ENCODE measurements at regions not wholly inside any gene's neighbourhood (a gene's known extent, or its start where the extent isn't known, plus 50 kb on each side); places are given as distances from the start of the nearest gene placed in this dataset.

GRCh38 chr5:77871016-77871415 is 94.9 kb upstream of the TBCA start:
- ATAC-seq (no peak), DNase-seq (ENCODE audit: extremely low read depth in 1 of 4, low spot score in 3 of 4) (no peak), FAIRE-seq (no peak)
- Histone ChIP-seq H2AFZ (ENCODE audit: low read depth, low read length) (no peak overlapping the region), H3K36me3 (ENCODE audit: control insufficient read depth, insufficient read depth, low read length) (no peaks in the 10 kb centered on the region), H3K4me2 (ENCODE audit: insufficient read depth, low read length) (no peak overlapping the region), H3K27me3 (ENCODE audit: control insufficient read depth in 2 of 2, insufficient read depth in 2 of 2, low read length in 2 of 2) (peaks cover 15 to 36% of the 10 kb centered on the region in 2 experiments), H3K27ac (ENCODE audit: extremely low read depth, low read depth, low read length) (no peak overlapping the region), H3K9ac (ENCODE audit: insufficient read depth in 1 of 2, low read depth in 2 of 2, low read length in 2 of 2) (no peak overlapping the region), H3K9me1 (ENCODE audit: control insufficient read depth, insufficient read depth, low read length) (no peaks in the 10 kb centered on the region), H3K79me2 (ENCODE audit: control insufficient read depth, insufficient read depth, low read length) (no peaks in the 10 kb centered on the region), H3K9me3 (replicated peaks; ENCODE audit: control insufficient read depth, insufficient read depth, low read depth, low read length) (no peaks in the 10 kb centered on the region), H4K20me1 (replicated peaks; ENCODE audit: control insufficient read depth, insufficient read depth, low read length) (no peaks in the 10 kb centered on the region), H3K4me1 (replicated peaks in 1 of 2; ENCODE audit: control insufficient read depth in 2 of 2, insufficient read depth in 2 of 2, low read length in 2 of 2) (peaks cover 0 to 3% of the 10 kb centered on the region in 2 experiments; a peak in 1 of 5 replicates), H3K4me3 (no peak overlapping the region)
- in situ Hi-C loops (cut with MboI) (no loop called here), intact Hi-C loops (cut with micrococcal nuclease) (loop anchor here (10.0 kb wide), 1 partner anchor 394 kb away; no protein-coding TSS in a partner anchor)
- 41% methylated on average over 6 of the region's 6 CpGs for WGBS (ENCODE audit: insufficient coverage, low coverage, missing lambda C conversion rate)
- ChIA-PET POLR2A (interaction anchor here (1.0 to 1.3 kb wide), 2 partner anchors 9 to 12 kb away, joined by 3 to 4 read pairs; no protein-coding TSS in a partner anchor), CTCF (ENCODE audit: low intra/inter-chr PET ratio) (no interaction called here)
- no TSS peak for BruUV-seq (replicated peaks)
- TF ChIP-seq PBX2 (CRISPR knock-in tag; IDR thresholded peaks at IDR 0.05; ENCODE audit: low read depth) (no peak), PBX2 (tag; conservative IDR thresholded peaks at IDR 0.05; ENCODE audit: low read depth) (no peak), ZNF75A (CRISPR knock-in tag; IDR thresholded peaks at IDR 0.05) (no peak), DEAF1 (CRISPR knock-in tag; IDR thresholded peaks at IDR 0.05) (no peak), ZNF407 (IDR thresholded peaks at IDR 0.05; ENCODE audit: low read depth) (no peak), ZSCAN29 (IDR thresholded peaks at IDR 0.05) (no peak), ZBTB43 (CRISPR knock-in tag; IDR thresholded peaks at IDR 0.05) (no peak), CREB1 (IDR thresholded peaks at IDR 0.05) (no peak), CREB1 (CRISPR knock-in tag; IDR thresholded peaks at IDR 0.05) (no peak)
